Tibial artery (tissue), 4 donors: ENCODE measurements at regions not wholly inside any gene's neighbourhood (a gene's known extent, or its start where the extent isn't known, plus 50 kb on each side); places are given as distances from the start of the nearest gene placed in this dataset.

ENCODE experiments used
- DNase-seq, 2 donors: peaks; one replicate each; pipeline ENCODE4 v3.0.0-alpha.2; 2019
- H3K27ac ChIP-seq, 2 donors: fragments of 200-600 bp; sonication (generic) in 1 of 2; 1 replicate in 1 of 2; 2 replicates in 1 of 2; pipeline ENCODE4 v1.5.1; 2018 to 2019; ENCODE audit warnings: mild to moderate bottlenecking in 1 of 2
- H3K27me3 ChIP-seq, 2 donors: fragments of 200-600 bp; sonication (generic) in 1 of 2; one replicate each; pipeline versions ENCODE4 v1.5.1 to v1.6.0; 2016 to 2019
- H3K36me3 ChIP-seq, 3 donors: fragments of 200-600 bp; sonication (generic) in 2 of 3; one replicate each; pipeline ENCODE4 v1.5.1; 2016 to 2019; ENCODE audit warnings: mild to moderate bottlenecking in 2 of 3
- H3K4me1 ChIP-seq, 4 donors: fragments of 200-600 bp; sonication (generic) in 2 of 4; 1 replicate in 3 of 4; 2 replicates in 1 of 4; pipeline ENCODE4 v1.5.1; 2016 to 2019
- H3K4me3 ChIP-seq, 2 donors: fragments of 200-600 bp; sonication (generic) in 1 of 2; 1 replicate in 1 of 2; 2 replicates in 1 of 2; pipeline ENCODE4 v1.5.1; 2018 to 2019; ENCODE audit warnings: mild to moderate bottlenecking in 2 of 2
- H3K9me3 ChIP-seq, 3 donors: fragments of 200-600 bp; sonication (generic) in 1 of 3; one replicate each; pipeline ENCODE4 v1.5.1; 2016 to 2019
- CTCF ChIP-seq, 2 experiments: fragments of 200-600 bp in 1 of 2; fragments of 450-650 bp in 1 of 2; IDR thresholded peaks; one replicate each; pipeline ENCODE4 v1.5.1; 2017 to 2019; ENCODE audit warnings: antibody characterized with exemption in 2 of 2, mild to moderate bottlenecking in 1 of 2, moderate library complexity in 1 of 2
- intact Hi-C: fragments of 100-400 bp; cut with DNase I; formaldehyde crosslinking; loops from one replicate; pipeline ENCODE4 v1.15.0; 2023; ENCODE audit warnings: low total_unique reads

GRCh38 chr1:115419571-115419970 lies 81.5 kb upstream of the NGF start:
- Histone ChIP-seq H3K4me1 (no peaks in the 10 kb centered on the region), H3K4me3 (no peak overlapping the region), H3K27ac (no peak overlapping the region), H3K9me3 (no peaks in the 10 kb centered on the region), H3K36me3 (no peaks in the 10 kb centered on the region), H3K27me3 (no peaks in the 10 kb centered on the region)
- TF ChIP-seq CTCF (IDR thresholded peaks at IDR 0.05), result no peak
- DNase-seq, result no peak
- intact Hi-C loops, result no loop called here

GRCh38 chr1:115413621-115414020 lies 75.6 kb upstream of the NGF start:
- Histone ChIP-seq H3K4me1 (no peaks in the 10 kb centered on the region), H3K9me3 (no peaks in the 10 kb centered on the region), H3K36me3 (no peaks in the 10 kb centered on the region), H3K4me3 (no peak overlapping the region), H3K27ac (no peak overlapping the region), H3K27me3 (no peaks in the 10 kb centered on the region)
- TF ChIP-seq CTCF (IDR thresholded peaks at IDR 0.05), result no peak
- intact Hi-C loops, result no loop called here
- DNase-seq, result no peak

- Histone ChIP-seq H3K27me3 (no peaks in the 10 kb centered on the region), H3K36me3 (no peaks in the 10 kb centered on the region), H3K27ac (no peak overlapping the region), H3K4me1 (no peaks in the 10 kb centered on the region), H3K9me3 (no peaks in the 10 kb centered on the region), H3K4me3 (no peak overlapping the region)
- intact Hi-C loops, result no loop called here
- DNase-seq, result no peak
- TF ChIP-seq CTCF (IDR thresholded peaks at IDR 0.05), result no peak
Observed at GRCh38 chr1:115413208-115413607, 75.2 kb upstream of the NGF start.

GRCh38 chr1:115412733-115413132 lies 74.7 kb upstream of the NGF start:
- no peak overlapping the region for H3K4me3 ChIP-seq

GRCh38 chr1:115412286-115412685 lies 74.2 kb upstream of the NGF start:
- Histone ChIP-seq H3K27me3 (no peaks in the 10 kb centered on the region), H3K36me3 (no peaks in the 10 kb centered on the region), H3K4me3 (no peak overlapping the region), H3K9me3 (no peaks in the 10 kb centered on the region), H3K4me1 (no peaks in the 10 kb centered on the region), H3K27ac (no peak overlapping the region)
- no peak for DNase-seq
- no peak for TF ChIP-seq CTCF (IDR thresholded peaks at IDR 0.05)
- intact Hi-C loops, result no loop called here

More at GRCh38 chr1:115412733-115413132, 74.7 kb upstream of the NGF start:
- Histone ChIP-seq H3K36me3 (no peaks in the 10 kb centered on the region), H3K27ac (no peak overlapping the region), H3K27me3 (no peaks in the 10 kb centered on the region), H3K9me3 (no peaks in the 10 kb centered on the region), H3K4me1 (no peaks in the 10 kb centered on the region)
- no peak for TF ChIP-seq CTCF (IDR thresholded peaks at IDR 0.05)
- no peak for DNase-seq
- intact Hi-C loops, result no loop called here

GRCh38 chr1:115411371-115412063 lies 73.5 kb upstream of the NGF start:
- Histone ChIP-seq H3K4me3 (no peak overlapping the region), H3K27me3 (no peaks in the 10 kb centered on the region), H3K4me1 (no peaks in the 10 kb centered on the region), H3K27ac (peak overlapping the region in 1 of 2 donors; percentile 25), H3K36me3 (no peaks in the 10 kb centered on the region), H3K9me3 (no peaks in the 10 kb centered on the region)
- TF ChIP-seq CTCF (IDR thresholded peaks at IDR 0.05), result no peak
- intact Hi-C loops, result no loop called here
- peak in 1 of 2 donors; percentile 29 for DNase-seq
